IMR-90 (cell line): ENCODE measurements at regions not wholly inside any gene's neighbourhood (a gene's known extent, or its start where the extent isn't known, plus 50 kb on each side); places are given as distances from the start of the nearest gene placed in this dataset.

Source experiments
- CEBPB ChIP-seq: IDR thresholded peaks from 2 replicates; pipeline ENCODE4 v1.6.1; 2012; ENCODE audit warnings: low read depth, low read length, improper control_type of control experiment
- FOS ChIP-seq: fragments of 150-350 bp; IDR thresholded peaks from 2 replicates; pipeline ENCODE4 v1.6.1; 2016; ENCODE audit warnings: low read depth, low read length
- MAFK ChIP-seq: IDR thresholded peaks from 2 replicates; pipeline ENCODE4 v1.6.1; 2012; ENCODE audit warnings: low read depth, low read length, improper control_type of control experiment
- MXI1 ChIP-seq: IDR thresholded peaks from 2 replicates; pipeline ENCODE4 v1.6.1; 2012; ENCODE audit warnings: low read depth, mild to moderate bottlenecking, low read length, moderate library complexity, borderline replicate concordance
- NFE2L2 ChIP-seq: fragments of 150-350 bp; IDR thresholded peaks from 2 replicates; pipeline ENCODE4 v1.6.1; 2016; ENCODE audit warnings: low read depth, mild to moderate bottlenecking, low read length
- POLR2A ChIP-seq: IDR thresholded peaks from 2 replicates; pipeline ENCODE4 v1.6.1; 2012; ENCODE audit warnings: mild to moderate bottlenecking, low read depth, low read length
- RAD21 ChIP-seq: IDR thresholded peaks from 2 replicates; pipeline ENCODE4 v1.6.1; 2012; ENCODE audit warnings: low read length, improper control_type of control experiment
- RCOR1 ChIP-seq: IDR thresholded peaks from 2 replicates; pipeline ENCODE4 v1.6.1; 2012; ENCODE audit warnings: mild to moderate bottlenecking, low read length, improper control_type of control experiment; ENCODE audit not compliant: insufficient replicate concordance
- RFX5 ChIP-seq: IDR thresholded peaks from 2 replicates; pipeline ENCODE4 v1.8.0; 2012; ENCODE audit warnings: low read depth, mild to moderate bottlenecking, low read length, moderate library complexity
- TF ChIP-seq, protein P1 (sequence below): conservative IDR thresholded peaks from 2 replicates; pipeline ENCODE4 v1.5.1; 2012; ENCODE audit warnings: mild to moderate bottlenecking, low read depth, low read length, improper control_type of control experiment
- TF ChIP-seq, protein P2 (sequence below): fragments of 150-350 bp; IDR thresholded peaks from 2 replicates; pipeline ENCODE4 v1.6.1; 2017; ENCODE audit warnings: mild to moderate bottlenecking, antibody characterized with exemption, low read length, low read depth

DNA sequence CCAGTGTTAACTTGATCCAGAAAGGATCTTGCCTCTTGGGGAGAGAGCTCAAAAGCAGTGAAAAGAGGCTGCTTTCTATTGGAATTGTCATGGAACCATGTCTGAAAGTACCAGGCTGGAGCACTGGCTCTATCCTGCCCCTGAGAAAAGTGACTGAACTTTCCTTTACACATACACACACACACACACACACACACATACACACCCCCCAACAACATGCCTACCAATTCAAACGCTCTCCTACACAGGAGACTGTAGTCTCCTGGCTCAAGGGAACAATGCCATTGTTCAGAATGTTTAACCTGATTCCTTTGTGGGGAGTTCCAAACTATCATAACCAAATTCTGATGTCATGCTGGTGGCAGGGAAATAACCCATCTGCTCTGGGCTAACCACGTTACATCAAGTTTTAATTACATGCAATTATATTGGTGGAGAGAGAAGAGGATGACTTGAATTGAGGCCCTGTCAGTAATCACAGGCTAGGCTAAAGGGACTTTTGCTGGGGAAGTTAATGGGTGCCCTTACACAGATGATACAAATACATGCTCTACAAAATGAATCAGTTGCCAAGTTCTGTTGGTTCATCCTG is 52.3 kb upstream of the DUSP10 start:
- TF ChIP-seq, protein P1, sequence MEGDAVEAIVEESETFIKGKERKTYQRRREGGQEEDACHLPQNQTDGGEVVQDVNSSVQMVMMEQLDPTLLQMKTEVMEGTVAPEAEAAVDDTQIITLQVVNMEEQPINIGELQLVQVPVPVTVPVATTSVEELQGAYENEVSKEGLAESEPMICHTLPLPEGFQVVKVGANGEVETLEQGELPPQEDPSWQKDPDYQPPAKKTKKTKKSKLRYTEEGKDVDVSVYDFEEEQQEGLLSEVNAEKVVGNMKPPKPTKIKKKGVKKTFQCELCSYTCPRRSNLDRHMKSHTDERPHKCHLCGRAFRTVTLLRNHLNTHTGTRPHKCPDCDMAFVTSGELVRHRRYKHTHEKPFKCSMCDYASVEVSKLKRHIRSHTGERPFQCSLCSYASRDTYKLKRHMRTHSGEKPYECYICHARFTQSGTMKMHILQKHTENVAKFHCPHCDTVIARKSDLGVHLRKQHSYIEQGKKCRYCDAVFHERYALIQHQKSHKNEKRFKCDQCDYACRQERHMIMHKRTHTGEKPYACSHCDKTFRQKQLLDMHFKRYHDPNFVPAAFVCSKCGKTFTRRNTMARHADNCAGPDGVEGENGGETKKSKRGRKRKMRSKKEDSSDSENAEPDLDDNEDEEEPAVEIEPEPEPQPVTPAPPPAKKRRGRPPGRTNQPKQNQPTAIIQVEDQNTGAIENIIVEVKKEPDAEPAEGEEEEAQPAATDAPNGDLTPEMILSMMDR: no peak
- TF ChIP-seq MAFK: no peak
- TF ChIP-seq RAD21: no peak
- TF ChIP-seq POLR2A: no peak
- no peak for TF ChIP-seq NFE2L2
- TF ChIP-seq, protein P2, sequence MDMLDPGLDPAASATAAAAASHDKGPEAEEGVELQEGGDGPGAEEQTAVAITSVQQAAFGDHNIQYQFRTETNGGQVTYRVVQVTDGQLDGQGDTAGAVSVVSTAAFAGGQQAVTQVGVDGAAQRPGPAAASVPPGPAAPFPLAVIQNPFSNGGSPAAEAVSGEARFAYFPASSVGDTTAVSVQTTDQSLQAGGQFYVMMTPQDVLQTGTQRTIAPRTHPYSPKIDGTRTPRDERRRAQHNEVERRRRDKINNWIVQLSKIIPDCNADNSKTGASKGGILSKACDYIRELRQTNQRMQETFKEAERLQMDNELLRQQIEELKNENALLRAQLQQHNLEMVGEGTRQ: no peak
- no peak for TF ChIP-seq RCOR1
- TF ChIP-seq FOS: no peak
- TF ChIP-seq RFX5: no peak
- no peak for TF ChIP-seq MXI1
- no peak for TF ChIP-seq CEBPB
